HG03571 (cell line): ENCODE measurements at regions not wholly inside any gene's neighbourhood (a gene's known extent, or its start where the extent isn't known, plus 50 kb on each side); places are given as distances from the start of the nearest gene placed in this dataset.

ENCODE experiments used
- ATAC-seq: cut with Tn5 transposase; IDR thresholded peaks from one replicate; pipeline ENCODE4 v1.9.1; 2021; ENCODE audit not compliant: unreplicated experiment

- no peak for ATAC-seq
Observed at GRCh38 chr7:136183981-136184380, 206.8 kb upstream of the MTPN start.

GRCh38 chr7:136180984-136181383 is 203.8 kb upstream of the MTPN start:
- no peak for ATAC-seq

GRCh38 chr7:136179851-136180721 is 202.9 kb upstream of the MTPN start:
- ATAC-seq = no peak

- ATAC-seq = no peak
Observed at GRCh38 chr7:136179154-136179553, 202.0 kb upstream of the MTPN start.

GRCh38 chr7:136174477-136175125 is 197.4 kb upstream of the MTPN start:
- no peak for ATAC-seq

- ATAC-seq = no peak
Observed at GRCh38 chr7:136173874-136174273, 196.7 kb upstream of the MTPN start.

GRCh38 chr7:136171233-136171632 is 194.1 kb upstream of the MTPN start:
- ATAC-seq = no peak

GRCh38 chr7:136168821-136169220 is 191.7 kb upstream of the MTPN start:
- ATAC-seq = no peak

GRCh38 chr7:136167991-136168390 is 190.8 kb upstream of the MTPN start:
- no peak for ATAC-seq

- no peak for ATAC-seq
Observed at GRCh38 chr7:136166521-136166920, 189.4 kb upstream of the MTPN start.

GRCh38 chr7:136163340-136163801 is 186.2 kb upstream of the MTPN start:
- ATAC-seq = no peak

GRCh38 chr7:136150311-136150710 is 173.2 kb upstream of the MTPN start:
- no peak for ATAC-seq

GRCh38 chr7:136148920-136149319 is 171.8 kb upstream of the MTPN start:
- ATAC-seq = no peak

GRCh38 chr7:136146925-136147324 is 169.8 kb upstream of the MTPN start:
- no peak for ATAC-seq

- no peak for ATAC-seq
Observed at GRCh38 chr7:136144182-136144581, 167.0 kb upstream of the MTPN start.

- no peak for ATAC-seq
Observed at GRCh38 chr7:136143271-136143670, 166.1 kb upstream of the MTPN start.

GRCh38 chr7:136142583-136142982 is 165.4 kb upstream of the MTPN start:
- ATAC-seq = no peak

- ATAC-seq = no peak
Observed at GRCh38 chr7:136140469-136140868, 163.3 kb upstream of the MTPN start.

GRCh38 chr7:136139417-136139816 is 162.3 kb upstream of the MTPN start:
- ATAC-seq = no peak

GRCh38 chr7:136138991-136139390 is 161.8 kb upstream of the MTPN start:
- ATAC-seq = no peak

- ATAC-seq = no peak
Observed at GRCh38 chr7:136136906-136137454, 159.8 kb upstream of the MTPN start.

- no peak for ATAC-seq
Observed at GRCh38 chr7:136134503-136134902, 157.3 kb upstream of the MTPN start.
